Activated CD4-positive, alpha-beta memory T cell treated with anti-CD3 and anti-CD28 coated beads, Interleukin-2, amount 10 ng/mL, durations not matched to agents 7 days and 5 days (primary cell): ENCODE measurements at regions not wholly inside any gene's neighbourhood (a gene's known extent, or its start where the extent isn't known, plus 50 kb on each side); places are given as distances from the start of the nearest gene placed in this dataset.
"Not testable (repeated sequence)": the region's sequence is repeated elsewhere in the genome, so short reads cannot be mapped to it uniquely, and the experiment has no call there.

Experiments
- CTCF ChIA-PET: fragments of 350-600 bp; sonication (Branson Sonifier 250); formaldehyde crosslinking; loops from one replicate; lab custom pipeline; 2021; ENCODE audit warnings: antibody characterized with exemption, inconsistent platforms; lab: Charles Lee
- POLR2A ChIA-PET: fragments of 350-600 bp; sonication (Branson Sonifier 250); formaldehyde crosslinking; loops from one replicate; lab custom pipeline; 2021; ENCODE audit warnings: antibody characterized with exemption; lab: Charles Lee
- DNase-seq: peaks from one replicate; pipeline ENCODE4 v3.0.0-alpha.2; 2020
- H3K27ac Mint-ChIP-seq: one replicate; pipeline ENCODE4 v1.8.0; 2021; ENCODE audit warnings: mild to moderate bottlenecking, mixed read lengths
- H3K27me3 Mint-ChIP-seq: one replicate; pipeline ENCODE4 v1.8.0; 2021; ENCODE audit warnings: mixed read lengths
- H3K36me3 Mint-ChIP-seq: one replicate; pipeline ENCODE4 v1.8.0; 2021; ENCODE audit warnings: low read depth, mixed read lengths
- H3K4me1 Mint-ChIP-seq: one replicate; pipeline ENCODE4 v1.8.0; 2021; ENCODE audit warnings: mixed read lengths
- H3K4me3 Mint-ChIP-seq: one replicate; pipeline ENCODE4 v1.8.0; 2021; ENCODE audit warnings: mild to moderate bottlenecking, mixed read lengths
- H3K9me3 Mint-ChIP-seq: one replicate; pipeline ENCODE4 v1.8.0; 2021; ENCODE audit warnings: mixed read lengths

DNA sequence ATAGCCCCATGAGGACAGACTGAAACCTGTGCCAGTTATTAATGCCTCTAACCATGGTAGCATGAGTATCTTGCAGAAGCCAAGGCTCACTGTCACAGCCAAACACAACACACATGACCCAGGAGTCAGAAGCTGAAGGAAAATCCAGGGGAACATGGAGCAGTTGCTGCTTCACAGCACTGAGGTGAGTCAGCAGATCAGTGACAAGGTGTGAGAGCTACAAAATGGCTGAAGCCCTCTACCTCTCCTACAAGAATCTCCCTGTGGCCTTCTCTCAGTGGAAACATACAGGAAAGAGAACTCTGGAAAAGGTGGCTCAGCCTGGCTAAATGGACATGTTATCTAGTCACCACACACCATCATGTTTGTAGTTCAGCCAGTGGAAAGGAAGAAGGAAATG, 93.5 kb downstream of the NAB1 start:
- Mint-ChIP-seq H3K9me3 (peaks cover 2% of the 10 kb centered on the region), H3K36me3 (no peaks in the 10 kb centered on the region), H3K4me1 (no peaks in the 10 kb centered on the region), H3K27ac (no peak overlapping the region), H3K4me3 (no peak overlapping the region), H3K27me3 (peaks cover 5% of the 10 kb centered on the region)
- ChIA-PET CTCF (no interaction called here), POLR2A (no interaction called here)
- DNase-seq, result no peak

DNA sequence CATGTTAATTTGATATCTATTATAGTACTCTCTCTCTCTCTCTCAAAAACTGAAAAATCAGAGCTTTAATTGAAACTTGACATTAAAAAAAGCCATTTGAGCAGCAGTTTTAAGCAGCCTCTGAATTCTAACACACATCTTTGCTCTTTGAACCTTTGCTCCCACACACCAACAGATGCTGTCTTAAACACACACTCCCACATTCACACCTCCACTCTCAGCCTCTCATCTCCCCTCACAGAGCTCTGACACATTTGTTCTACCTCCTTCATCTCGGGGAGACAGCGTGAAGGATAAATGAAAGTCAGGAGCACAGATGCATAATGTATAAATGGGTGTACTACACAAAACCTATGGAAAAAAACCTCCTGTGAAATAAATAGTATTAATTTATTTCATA, 95.2 kb downstream of the NAB1 start:
- Mint-ChIP-seq H3K9me3 (peaks cover 2% of the 10 kb centered on the region), H3K36me3 (no peaks in the 10 kb centered on the region), H3K4me3 (no peak overlapping the region), H3K27ac (no peak overlapping the region), H3K27me3 (peaks cover 5% of the 10 kb centered on the region), H3K4me1 (no peaks in the 10 kb centered on the region)
- POLR2A ChIA-PET, result no interaction called here
- CTCF ChIA-PET, result no interaction called here
- no peak for DNase-seq

DNA sequence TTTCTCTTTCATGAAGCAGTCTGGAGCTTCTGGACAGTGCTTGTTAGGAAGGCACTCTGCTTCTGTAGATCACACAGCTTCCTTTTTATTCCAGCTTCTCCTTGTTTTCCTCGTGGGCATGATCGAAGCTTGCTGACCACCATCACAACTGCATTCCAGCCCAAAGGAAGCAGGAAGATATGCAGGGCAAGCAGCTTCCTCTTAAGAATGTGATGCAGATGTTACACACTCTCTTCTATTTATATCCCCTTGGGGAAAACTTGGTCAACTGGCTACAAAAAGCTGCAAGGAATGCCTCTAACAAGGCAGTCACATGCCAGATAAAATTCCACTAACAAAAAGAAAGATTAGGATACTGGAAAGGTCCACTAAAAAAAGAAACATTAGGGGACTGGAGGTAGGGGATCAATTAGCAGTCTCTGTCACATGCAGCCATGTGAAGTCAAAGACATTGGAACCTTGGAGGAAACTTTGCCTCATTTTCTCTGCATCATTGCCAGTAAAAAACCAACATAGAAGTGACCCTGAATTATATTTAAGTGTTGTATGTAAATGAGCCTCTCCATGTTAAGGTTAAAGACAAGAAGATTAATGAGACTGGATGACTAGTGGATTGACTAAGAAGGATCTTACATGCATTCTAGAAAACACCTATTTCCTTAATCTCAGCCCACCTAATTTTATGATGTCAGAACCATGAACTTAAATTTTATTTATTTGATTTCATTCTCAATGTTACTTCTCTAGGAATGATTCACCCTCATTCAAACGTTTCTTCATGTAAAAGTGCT, 98.3 kb downstream of the NAB1 start:
- Mint-ChIP-seq H3K9me3 (peaks cover 2% of the 10 kb centered on the region), H3K27me3 (peaks cover 3% of the 10 kb centered on the region), H3K36me3 (no peaks in the 10 kb centered on the region), H3K4me1 (no peaks in the 10 kb centered on the region), H3K27ac (no peak overlapping the region), H3K4me3 (no peak overlapping the region)
- ChIA-PET POLR2A (no interaction called here), CTCF (no interaction called here)
- no peak for DNase-seq

DNA sequence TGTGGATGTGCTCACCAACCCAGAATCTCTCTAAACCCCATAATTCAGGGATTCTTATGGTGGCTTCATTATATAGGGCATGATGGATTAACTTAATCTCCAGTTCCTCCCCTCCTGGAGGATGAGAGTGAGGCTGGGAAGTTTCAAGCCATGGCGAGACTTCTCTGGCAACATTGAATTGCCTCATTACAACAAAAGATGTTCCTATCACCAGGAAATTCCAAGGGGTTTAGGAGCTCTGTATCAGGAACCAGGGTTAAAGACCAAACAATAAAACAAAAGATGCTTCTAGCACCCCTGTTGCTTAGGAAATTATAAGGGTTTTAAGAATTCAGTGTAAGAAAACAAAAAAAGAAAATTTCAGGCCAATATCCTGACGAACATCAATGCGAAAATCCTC, 100.1 kb downstream of the NAB1 start:
- POLR2A ChIA-PET, result no interaction called here
- Mint-ChIP-seq H3K36me3 (no peaks in the 10 kb centered on the region), H3K9me3 (peaks cover 2% of the 10 kb centered on the region), H3K27ac (no peak overlapping the region), H3K27me3 (peaks cover 2% of the 10 kb centered on the region), H3K4me1 (no peaks in the 10 kb centered on the region), H3K4me3 (no peak overlapping the region)
- CTCF ChIA-PET, result no interaction called here
- no peak for DNase-seq

DNA sequence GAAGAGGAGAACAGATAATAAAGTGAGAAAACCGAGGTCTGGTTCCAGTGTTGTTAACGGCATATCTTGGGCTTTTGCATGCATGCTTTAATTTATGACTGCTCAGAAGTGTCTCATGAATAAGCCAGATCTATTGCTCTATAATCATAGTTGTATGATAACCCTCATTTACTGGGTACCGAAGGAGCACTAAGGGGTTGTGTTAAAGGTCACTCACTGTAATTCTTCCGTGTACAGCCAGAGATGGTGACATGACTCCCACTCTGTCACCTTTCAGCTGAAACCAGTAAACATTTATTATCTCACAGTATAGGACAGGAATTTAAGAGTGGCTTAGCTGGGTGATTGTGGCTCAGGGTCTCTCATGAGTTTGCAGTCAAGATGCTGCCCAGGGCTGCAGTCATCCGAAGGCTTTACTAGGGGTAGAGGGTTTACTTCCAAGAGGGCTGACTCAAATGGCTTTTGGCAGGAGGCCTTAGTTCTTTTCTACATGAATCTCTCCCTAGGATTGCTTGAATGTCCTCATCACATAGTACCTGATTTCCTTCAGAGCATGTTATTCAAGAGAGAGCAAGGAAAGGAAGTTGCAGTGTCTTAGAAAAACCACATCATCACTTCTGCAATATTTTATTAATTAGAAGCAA, 107.0 kb downstream of the NAB1 start:
- Mint-ChIP-seq H3K4me3 (no peak overlapping the region), H3K27me3 (no peaks in the 10 kb centered on the region), H3K9me3 (peaks cover 2% of the 10 kb centered on the region), H3K36me3 (no peaks in the 10 kb centered on the region), H3K27ac (no peak overlapping the region), H3K4me1 (peaks cover 13% of the 10 kb centered on the region)
- POLR2A ChIA-PET, result no interaction called here
- no peak for DNase-seq
- CTCF ChIA-PET, result no interaction called here

DNA sequence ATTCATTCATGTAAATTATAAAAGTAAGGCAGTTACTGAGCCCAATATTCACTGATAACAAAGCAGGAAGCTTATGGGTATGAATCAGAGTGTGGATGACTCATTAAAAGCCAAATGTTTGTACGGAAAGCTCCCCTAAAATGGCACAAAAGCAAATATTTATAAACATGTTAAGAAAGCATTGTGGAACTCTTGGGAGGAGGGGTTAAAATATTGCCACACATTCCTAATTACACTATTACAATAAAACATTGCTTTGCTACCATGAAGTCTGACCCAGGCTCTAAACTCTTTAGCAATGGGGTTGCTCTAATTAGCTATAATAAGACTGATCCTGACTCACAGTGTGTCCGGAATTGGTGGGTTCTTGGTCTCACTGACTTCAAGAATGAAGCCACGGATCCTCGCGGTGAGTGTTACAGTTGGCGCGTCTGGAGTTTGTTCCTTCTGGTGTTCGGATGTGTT, 110.9 kb downstream of the NAB1 start:
- H3K27ac Mint-ChIP-seq, result peak overlapping the region; percentile 19
- H3K27me3 Mint-ChIP-seq, result no peaks in the 10 kb centered on the region
- no peak for DNase-seq
- H3K4me3 Mint-ChIP-seq, result peak overlapping the region; percentile 43
- peaks cover 17% of the 10 kb centered on the region for H3K4me1 Mint-ChIP-seq
- H3K9me3 Mint-ChIP-seq, result peaks cover 2% of the 10 kb centered on the region
- CTCF ChIA-PET, result interaction anchor here (1.4 kb wide), 1 partner anchor 91 kb away, joined by 3 read pairs; no protein-coding TSS in a partner anchor
- no peaks in the 10 kb centered on the region for H3K36me3 Mint-ChIP-seq
- POLR2A ChIA-PET, result interaction anchor here (0.5 to 1.1 kb wide), 2 partner anchors 106 to 225 kb away, joined by 3 read pairs; partner anchors contain the start of gene NEMP2

DNA sequence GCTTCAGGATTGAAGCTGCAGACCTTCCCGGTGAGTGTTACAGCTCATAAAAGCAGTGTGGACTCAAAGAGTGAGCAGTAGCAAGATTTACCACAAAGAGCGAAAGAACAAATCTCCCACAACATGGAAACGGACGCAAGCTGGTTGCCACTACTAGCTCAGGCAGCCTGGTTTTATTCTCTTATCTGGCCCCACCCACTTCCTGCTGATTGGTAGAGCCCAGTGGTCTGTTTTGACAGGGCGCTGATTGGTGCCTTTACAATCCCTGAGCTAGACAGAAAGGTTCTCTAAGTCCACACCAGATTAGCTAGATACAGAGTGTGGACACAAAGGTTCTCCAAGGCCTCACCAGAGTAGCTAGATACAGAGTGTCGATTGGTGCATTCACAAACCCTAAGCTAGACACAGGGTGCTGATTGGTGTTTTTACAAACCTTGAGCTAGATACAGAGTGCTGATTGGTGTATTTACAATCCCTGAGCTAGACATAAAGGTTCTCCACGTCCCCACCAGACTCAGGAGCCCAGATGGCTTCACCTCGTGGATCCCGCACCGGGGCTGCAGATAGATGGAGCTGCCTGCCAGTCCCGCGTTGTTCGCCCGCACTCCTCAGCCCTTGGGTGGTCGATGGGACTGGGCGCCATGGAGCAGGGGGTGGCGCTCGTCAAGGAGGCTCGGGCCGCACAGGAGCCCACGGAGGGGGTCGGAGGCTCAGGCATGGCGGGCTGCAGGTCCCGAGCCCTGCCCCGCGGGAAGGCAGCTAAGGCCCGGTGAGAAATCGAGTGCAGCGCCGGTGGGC, 111.7 kb downstream of the NAB1 start:
- not testable (repeated sequence) for H3K27me3 Mint-ChIP-seq, DNase-seq, H3K36me3 Mint-ChIP-seq, H3K9me3 Mint-ChIP-seq
- Mint-ChIP-seq H3K27ac (peak overlapping the region; percentile 12), H3K4me3 (peak overlapping the region; percentile 43), H3K4me1 (peaks cover 17% of the 10 kb centered on the region)
- CTCF ChIA-PET, result interaction anchor here (0.6 to 1.4 kb wide), 3 partner anchors 20 to 376 kb away, joined by 3 to 4 read pairs (median 4); no protein-coding TSS in a partner anchor
- POLR2A ChIA-PET, result interaction anchor here (0.5 to 1.1 kb wide), 2 partner anchors 105 to 226 kb away, joined by 3 read pairs; partner anchors contain the start of gene NEMP2

DNA sequence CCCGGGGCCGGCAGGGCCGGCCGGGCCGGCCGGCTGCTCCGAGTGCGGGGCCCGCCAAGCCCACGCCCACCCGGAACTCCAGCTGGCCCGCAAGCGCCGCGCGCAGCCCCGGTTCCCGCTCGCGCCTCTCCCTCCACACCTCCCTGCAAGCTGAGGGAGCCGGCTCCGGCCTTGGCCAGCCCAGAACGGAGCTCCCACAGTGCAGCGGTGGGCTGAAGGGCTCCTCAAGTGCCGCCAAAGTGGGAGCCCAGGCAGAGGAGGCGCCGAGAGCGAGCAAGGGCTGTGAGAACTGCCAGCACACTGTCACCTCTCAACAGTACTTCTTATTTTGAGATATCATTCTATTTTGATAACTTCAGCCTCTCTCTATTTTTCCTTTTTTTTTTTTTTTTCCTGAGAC, 112.3 kb downstream of the NAB1 start:
- DNase-seq, H3K27me3 Mint-ChIP-seq, POLR2A ChIA-PET, H3K9me3 Mint-ChIP-seq, H3K27ac Mint-ChIP-seq, H3K36me3 Mint-ChIP-seq, H3K4me3 Mint-ChIP-seq: not testable (repeated sequence)
- CTCF ChIA-PET, result interaction anchor here (0.9 kb wide), 1 partner anchor 20 kb away, joined by 4 read pairs; no protein-coding TSS in a partner anchor
- peaks cover 17% of the 10 kb centered on the region for H3K4me1 Mint-ChIP-seq

DNA sequence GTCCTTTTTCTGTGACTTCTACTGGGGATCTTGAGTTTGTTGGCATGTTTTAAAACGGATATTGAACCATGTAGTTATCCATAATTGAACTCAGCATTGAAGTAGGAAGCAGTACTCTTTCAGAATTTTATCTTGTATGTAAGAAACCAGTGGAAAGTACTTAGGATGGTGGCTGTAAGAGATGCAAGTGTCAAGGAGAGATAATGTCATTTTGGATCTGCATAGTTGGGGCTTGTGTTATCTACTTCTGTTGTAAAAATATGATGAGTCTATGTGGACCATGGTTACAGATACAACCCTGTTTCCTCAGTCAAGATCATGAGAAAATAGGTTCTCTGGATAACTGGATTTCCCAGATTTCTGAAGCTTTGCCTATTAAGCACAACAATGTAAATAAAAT, 113.7 kb downstream of the NAB1 start:
- Mint-ChIP-seq H3K4me1 (peaks cover 17% of the 10 kb centered on the region), H3K27ac (no peak overlapping the region), H3K27me3 (no peaks in the 10 kb centered on the region), H3K36me3 (no peaks in the 10 kb centered on the region), H3K9me3 (peaks cover 2% of the 10 kb centered on the region), H3K4me3 (no peak overlapping the region)
- DNase-seq, result no peak
- ChIA-PET POLR2A (no interaction called here), CTCF (no interaction called here)

DNA sequence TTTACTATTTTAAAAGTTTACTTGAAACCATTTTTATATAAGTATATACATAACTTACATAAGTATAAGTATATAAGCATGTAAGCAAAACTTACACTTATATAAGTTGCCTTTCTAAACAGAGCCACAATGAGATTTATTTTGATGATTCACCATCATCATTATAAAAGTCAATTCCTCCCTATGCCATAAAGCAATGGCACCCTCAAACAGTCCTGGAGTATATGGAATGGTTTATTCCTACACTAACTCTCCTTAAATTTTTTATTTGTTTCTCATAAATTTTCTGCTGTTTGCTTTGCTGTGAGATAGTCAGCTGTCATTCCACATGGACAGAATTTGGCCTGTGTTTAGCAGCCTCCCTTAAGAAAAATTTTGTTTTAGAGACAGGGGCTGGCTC, 114.2 kb downstream of the NAB1 start:
- no peak for DNase-seq
- no peak overlapping the region for H3K27ac Mint-ChIP-seq
- H3K9me3 Mint-ChIP-seq, result peaks cover 2% of the 10 kb centered on the region
- H3K4me1 Mint-ChIP-seq, result peaks cover 17% of the 10 kb centered on the region
- CTCF ChIA-PET, result interaction anchor here (0.8 kb wide), 1 partner anchor 18 kb away, joined by 4 read pairs; no protein-coding TSS in a partner anchor
- H3K27me3 Mint-ChIP-seq, result no peaks in the 10 kb centered on the region
- H3K4me3 Mint-ChIP-seq, result no peak overlapping the region
- no peaks in the 10 kb centered on the region for H3K36me3 Mint-ChIP-seq
- POLR2A ChIA-PET, result interaction anchor here (0.6 kb wide), 1 partner anchor 1000 kb away, joined by 3 read pairs; the partner anchor contains the start of gene OSGEPL1

DNA sequence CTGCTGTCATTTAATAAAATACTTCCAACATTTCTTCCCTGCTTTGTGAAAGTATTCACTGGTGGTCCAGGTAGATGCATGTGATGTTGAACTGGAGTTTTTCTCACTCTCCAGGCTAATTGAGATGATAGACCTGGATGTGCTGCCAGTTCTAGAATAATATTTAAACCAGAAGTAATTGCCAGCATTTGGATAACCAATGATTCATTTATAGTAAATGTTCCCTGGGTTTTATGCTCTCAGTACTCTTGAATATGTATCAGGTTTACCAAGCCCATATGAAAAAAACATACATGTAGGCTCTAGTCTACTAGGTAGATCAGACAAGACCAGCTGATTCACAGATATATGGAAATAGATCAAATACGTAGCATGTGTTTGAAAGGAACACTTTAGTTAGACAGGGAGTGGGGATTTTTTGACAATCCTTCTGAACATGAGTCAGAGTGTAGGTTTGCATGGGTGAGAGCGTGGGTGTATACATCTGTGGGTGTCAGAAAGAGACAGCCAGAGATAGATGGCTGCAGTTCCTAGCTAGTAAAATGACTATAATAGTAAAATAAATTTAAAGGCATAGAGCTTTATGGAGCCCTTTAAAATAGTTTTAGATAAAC, 115.1 kb downstream of the NAB1 start:
- peaks cover 2% of the 10 kb centered on the region for H3K9me3 Mint-ChIP-seq
- no peaks in the 10 kb centered on the region for H3K27me3 Mint-ChIP-seq
- H3K36me3 Mint-ChIP-seq, result no peaks in the 10 kb centered on the region
- H3K4me1 Mint-ChIP-seq, result peaks cover 17% of the 10 kb centered on the region
- POLR2A ChIA-PET, result no interaction called here
- no peak overlapping the region for H3K4me3 Mint-ChIP-seq
- DNase-seq, result no peak
- CTCF ChIA-PET, result interaction anchor here (0.8 kb wide), 1 partner anchor 17 kb away, joined by 4 read pairs; no protein-coding TSS in a partner anchor
- H3K27ac Mint-ChIP-seq, result no peak overlapping the region

DNA sequence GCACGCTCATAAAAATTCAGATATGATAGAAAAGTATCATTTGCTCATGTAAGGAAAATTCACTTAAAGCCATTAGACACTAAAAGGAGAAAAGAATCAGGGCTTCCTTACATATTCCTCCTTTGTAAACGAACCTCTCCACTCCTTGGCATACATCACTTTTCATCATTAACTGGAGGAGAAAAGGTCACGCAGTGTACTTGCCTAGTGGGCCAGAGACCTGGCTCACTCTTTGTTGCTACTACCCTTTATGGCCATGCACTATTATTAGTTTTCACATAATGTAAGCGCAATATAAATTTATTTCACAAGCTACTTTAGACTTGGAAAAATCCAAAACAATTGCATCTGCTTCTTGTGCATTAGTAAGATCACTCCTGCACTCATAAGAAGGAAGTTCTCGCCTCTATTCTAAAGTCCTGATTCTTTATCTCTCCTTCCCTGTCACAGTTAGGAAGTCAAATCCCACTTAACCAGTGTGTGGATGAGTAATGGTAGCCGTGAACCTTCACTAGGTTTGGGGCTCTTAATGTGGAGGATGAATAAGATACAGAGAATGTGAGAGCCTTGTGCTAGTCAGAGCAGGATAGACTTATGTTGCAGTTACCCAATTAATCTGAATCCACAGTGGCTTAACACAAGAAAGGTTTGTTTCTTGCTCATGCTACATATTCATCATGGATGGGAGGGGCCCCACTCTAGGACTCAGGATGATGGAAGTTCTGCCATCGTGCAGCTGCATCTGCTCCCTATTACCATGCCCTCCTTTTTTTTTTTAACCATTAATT, 115.0 kb upstream of the GLS start:
- DNase-seq, result no peak

More for the DNA sequence above, 115.0 kb upstream of the GLS start:
- no peak overlapping the region for H3K27ac Mint-ChIP-seq
- POLR2A ChIA-PET, result no interaction called here
- no peaks in the 10 kb centered on the region for H3K9me3 Mint-ChIP-seq
- H3K36me3 Mint-ChIP-seq, result no peaks in the 10 kb centered on the region
- H3K4me3 Mint-ChIP-seq, result no peak overlapping the region
- H3K4me1 Mint-ChIP-seq, result peaks cover 6% of the 10 kb centered on the region
- CTCF ChIA-PET, result interaction anchor here (1.7 kb wide), 1 partner anchor 15 kb away, joined by 5 read pairs; no protein-coding TSS in a partner anchor
- H3K27me3 Mint-ChIP-seq, result no peaks in the 10 kb centered on the region
